Thoracic aorta (tissue), 2 donors: ENCODE measurements at regions not wholly inside any gene's neighbourhood (a gene's known extent, or its start where the extent isn't known, plus 50 kb on each side); places are given as distances from the start of the nearest gene placed in this dataset.
"Not testable (repeated sequence)": the region's sequence is repeated elsewhere in the genome, so short reads cannot be mapped to it uniquely, and the experiment has no call there.

Experiments used
- ATAC-seq: fragments of 150-250 bp; one replicate; pipeline ENCODE4 v1.8.0; 2017; ENCODE audit warnings: low read depth; ENCODE audit not compliant: insufficient number of reproducible peaks, low FRiP score
- DNase-seq: peaks from one replicate; pipeline ENCODE4 v3.0.0-alpha.2; 2020; ENCODE audit warnings: low spot score
- H3K27ac ChIP-seq, 2 donors: fragments of 200-600 bp; sonication (generic); 1 replicate in 1 of 2; 2 replicates in 1 of 2; pipeline ENCODE4 v1.5.1; 2016; ENCODE audit warnings: mild to moderate bottlenecking in 2 of 2, moderate library complexity in 2 of 2
- H3K27me3 ChIP-seq: fragments of 200-600 bp; sonication (generic); replicated peaks from 2 replicates; pipeline ENCODE4 v1.6.0; 2016; ENCODE audit warnings: mild to moderate bottlenecking; ENCODE audit not compliant: insufficient read depth
- H3K36me3 ChIP-seq: fragments of 200-600 bp; sonication (generic); one replicate; pipeline ENCODE4 v1.5.1; 2016
- H3K4me1 ChIP-seq, 2 donors: fragments of 200-600 bp; sonication (generic); 1 replicate in 1 of 2; 2 replicates in 1 of 2; pipeline versions ENCODE4 v1.5.1 to v1.6.0; 2016; ENCODE audit warnings: low read depth in 2 of 2, mild to moderate bottlenecking in 1 of 2; ENCODE audit not compliant: control insufficient read depth in 1 of 2
- H3K4me3 ChIP-seq: fragments of 200-600 bp; sonication (generic); 2 replicates; pipeline ENCODE4 v1.5.1; 2016; ENCODE audit warnings: mild to moderate bottlenecking
- H3K9me3 ChIP-seq: fragments of 200-600 bp; sonication (generic); 2 replicates; pipeline ENCODE4 v1.5.1; 2016
- TF ChIP-seq, protein P1 (sequence below): fragments of 200-600 bp; sonication (generic); IDR thresholded peaks from one replicate; pipeline ENCODE4 v1.5.1; 2019; ENCODE audit warnings: antibody characterized with exemption

- Histone ChIP-seq H3K4me3 (no peak overlapping the region), H3K36me3 (no peaks in the 10 kb centered on the region), H3K27ac (no peak overlapping the region), H3K27me3 (no peaks in the 10 kb centered on the region), H3K9me3 (no peaks in the 10 kb centered on the region), H3K4me1 (peaks cover 17 to 37% of the 10 kb centered on the region in 2 donors)
- DNase-seq (no peak), ATAC-seq (no peak)
- TF ChIP-seq, protein P1, sequence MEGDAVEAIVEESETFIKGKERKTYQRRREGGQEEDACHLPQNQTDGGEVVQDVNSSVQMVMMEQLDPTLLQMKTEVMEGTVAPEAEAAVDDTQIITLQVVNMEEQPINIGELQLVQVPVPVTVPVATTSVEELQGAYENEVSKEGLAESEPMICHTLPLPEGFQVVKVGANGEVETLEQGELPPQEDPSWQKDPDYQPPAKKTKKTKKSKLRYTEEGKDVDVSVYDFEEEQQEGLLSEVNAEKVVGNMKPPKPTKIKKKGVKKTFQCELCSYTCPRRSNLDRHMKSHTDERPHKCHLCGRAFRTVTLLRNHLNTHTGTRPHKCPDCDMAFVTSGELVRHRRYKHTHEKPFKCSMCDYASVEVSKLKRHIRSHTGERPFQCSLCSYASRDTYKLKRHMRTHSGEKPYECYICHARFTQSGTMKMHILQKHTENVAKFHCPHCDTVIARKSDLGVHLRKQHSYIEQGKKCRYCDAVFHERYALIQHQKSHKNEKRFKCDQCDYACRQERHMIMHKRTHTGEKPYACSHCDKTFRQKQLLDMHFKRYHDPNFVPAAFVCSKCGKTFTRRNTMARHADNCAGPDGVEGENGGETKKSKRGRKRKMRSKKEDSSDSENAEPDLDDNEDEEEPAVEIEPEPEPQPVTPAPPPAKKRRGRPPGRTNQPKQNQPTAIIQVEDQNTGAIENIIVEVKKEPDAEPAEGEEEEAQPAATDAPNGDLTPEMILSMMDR = no peak
These were observed 116.7 kb upstream of the PLCL2 start for GRCh38 chr3:16768014-16768413.

DNA sequence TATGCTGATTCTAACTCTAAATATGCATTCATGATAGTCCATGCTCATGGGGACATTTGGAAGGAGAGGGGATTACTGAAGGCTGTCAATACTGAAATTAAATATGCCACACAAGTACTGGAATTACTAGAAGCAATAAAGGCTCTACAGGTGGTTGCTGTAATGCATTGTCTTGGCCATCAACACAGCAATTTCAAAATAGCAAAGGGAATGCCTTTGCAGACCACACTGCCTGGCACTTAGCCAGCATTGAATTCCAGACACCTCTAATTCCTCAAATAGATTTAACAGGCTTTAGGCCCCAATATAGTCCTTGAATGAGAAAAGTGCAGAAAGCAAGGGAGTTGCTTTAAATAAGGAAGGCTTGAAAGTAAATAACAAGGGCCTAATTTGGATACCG lies 115.8 kb upstream of the PLCL2 start:
- Histone ChIP-seq H3K9me3 (no peaks in the 10 kb centered on the region), H3K27me3 (no peaks in the 10 kb centered on the region), H3K27ac (peak overlapping the region in 1 of 2 donors; percentile 4), H3K4me1 (peaks cover 17 to 37% of the 10 kb centered on the region in 2 donors), H3K36me3 (no peaks in the 10 kb centered on the region), H3K4me3 (no peak overlapping the region)
- TF ChIP-seq, protein P1 = no peak
- DNase-seq (no peak), ATAC-seq (no peak)

GRCh38 chr3:16769525-16769924 lies 115.2 kb upstream of the PLCL2 start:
- DNase-seq = no peak
- Histone ChIP-seq H3K27me3 (no peaks in the 10 kb centered on the region), H3K36me3 (no peaks in the 10 kb centered on the region), H3K4me3 (no peak overlapping the region), H3K27ac (peak overlapping the region; percentile 4 to 16), H3K4me1 (peaks cover 17 to 37% of the 10 kb centered on the region in 2 donors), H3K9me3 (no peaks in the 10 kb centered on the region)
- ATAC-seq = no peak
- TF ChIP-seq, protein P1 = no peak

- H3K9me3 ChIP-seq = no peaks in the 10 kb centered on the region
- ATAC-seq = no peak
- TF ChIP-seq, protein P1 = no peak
- H3K36me3 ChIP-seq = no peaks in the 10 kb centered on the region
- peaks cover 17 to 37% of the 10 kb centered on the region in 2 donors for H3K4me1 ChIP-seq
- DNase-seq = no peak
- H3K27ac ChIP-seq = peak overlapping the region; percentile 55 to 67
- no peaks in the 10 kb centered on the region for H3K27me3 ChIP-seq
- H3K4me3 ChIP-seq = no peak overlapping the region
These were observed 114.7 kb upstream of the PLCL2 start for GRCh38 chr3:16770021-16770420.

DNA sequence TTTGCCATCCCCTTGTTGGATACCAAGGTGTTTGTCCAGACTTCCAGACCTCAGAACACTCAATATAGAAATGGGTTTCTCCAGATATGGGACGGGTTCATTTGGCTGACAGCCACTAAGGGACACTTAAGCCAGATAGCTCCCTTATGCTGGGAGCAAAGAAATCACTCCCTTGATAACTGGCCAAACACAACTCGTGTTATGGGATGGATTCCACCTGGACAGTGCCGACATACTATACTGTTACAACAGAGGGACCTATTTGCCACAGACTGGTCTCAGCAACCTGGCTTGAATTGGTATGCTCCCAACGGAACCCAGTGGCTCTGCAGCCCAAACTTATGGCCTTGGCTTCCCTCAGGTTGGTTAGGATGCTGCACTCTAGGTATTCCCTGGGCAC lies 114.0 kb upstream of the PLCL2 start:
- no peak overlapping the region for H3K4me3 ChIP-seq
- H3K27ac ChIP-seq = peak overlapping the region; percentile 55 to 67
- ATAC-seq = no peak
- H3K9me3 ChIP-seq = no peaks in the 10 kb centered on the region
- no peak for DNase-seq
- TF ChIP-seq, protein P1 = no peak
- H3K36me3 ChIP-seq = no peaks in the 10 kb centered on the region
- peaks cover 17 to 37% of the 10 kb centered on the region in 2 donors for H3K4me1 ChIP-seq
- H3K27me3 ChIP-seq = no peaks in the 10 kb centered on the region

DNA sequence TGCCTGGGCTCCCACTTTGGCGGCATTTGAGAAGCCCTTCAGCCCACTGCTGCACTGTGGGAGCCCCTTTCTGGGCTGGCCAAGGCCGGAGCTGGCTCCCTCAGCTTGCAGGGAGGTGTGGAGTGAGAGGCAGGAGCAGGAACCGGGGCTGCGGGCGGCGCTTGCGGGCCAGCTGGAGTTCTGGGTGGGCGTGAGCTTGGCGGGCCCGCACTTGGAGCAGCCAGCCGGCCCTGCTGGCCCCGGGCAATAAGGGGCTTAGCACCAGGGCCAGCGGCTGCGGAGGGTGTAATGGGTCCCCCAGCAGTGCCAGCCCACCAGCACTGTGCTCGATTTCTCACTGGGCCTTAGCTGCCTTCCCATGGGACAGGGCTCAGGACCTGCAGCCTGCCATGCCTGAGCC lies 111.2 kb upstream of the PLCL2 start:
- H3K4me1 ChIP-seq = peaks cover 17 to 28% of the 10 kb centered on the region in 2 donors
- not testable (repeated sequence) for H3K4me3 ChIP-seq, H3K27me3 ChIP-seq, ATAC-seq, DNase-seq, H3K27ac ChIP-seq, H3K36me3 ChIP-seq, H3K9me3 ChIP-seq

DNA sequence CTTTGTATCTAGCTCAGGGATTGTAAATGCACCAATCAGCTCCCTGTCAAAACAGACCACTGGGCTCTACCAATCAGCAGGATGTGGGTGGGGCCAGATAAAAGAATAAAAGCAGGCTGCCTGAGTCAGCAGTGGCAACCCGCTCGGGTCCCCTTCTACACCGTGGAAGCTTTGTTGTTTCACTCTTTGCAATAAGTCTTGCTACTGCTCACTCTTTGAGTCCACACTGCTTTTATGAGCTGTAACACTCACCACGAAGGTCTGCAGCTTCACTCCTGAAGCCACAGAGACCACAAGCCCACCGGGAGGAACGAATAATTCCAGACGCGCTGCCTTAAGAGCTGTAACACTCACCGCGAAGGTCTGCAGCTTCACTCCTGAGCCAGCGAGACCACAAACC lies 110.2 kb upstream of the PLCL2 start:
- ATAC-seq, H3K27ac ChIP-seq, H3K27me3 ChIP-seq, H3K4me3 ChIP-seq, DNase-seq, H3K36me3 ChIP-seq, H3K9me3 ChIP-seq: not testable (repeated sequence)
- peaks cover 12 to 19% of the 10 kb centered on the region in 2 donors for H3K4me1 ChIP-seq
